ENCODE measurements at regions not wholly inside any gene's neighbourhood (a gene's known extent, or its start where the extent isn't known, plus 50 kb on each side); places are given as distances from the start of the nearest gene placed in this dataset.

- Mint-ChIP-seq H3K9me3 (no peaks in the 10 kb centered on the region), H3K36me3 (ENCODE audit: low read depth) (no peaks in the 10 kb centered on the region), H3K27me3 (ENCODE audit: low read depth) (peaks cover 3% of the 10 kb centered on the region), H3K27ac (no peak overlapping the region), H3K4me1 (ENCODE audit: low read depth) (no peaks in the 10 kb centered on the region), H3K4me3 (no peak overlapping the region)
- no peak for DNase-seq (ENCODE audit: low spot score)
Observed at GRCh38 chr22:19636696-19637407, 77.5 kb upstream of the SEPTIN5 start.

GRCh38 chr22:19637408-19638281 lies 76.7 kb upstream of the SEPTIN5 start:
- no peak overlapping the region for H3K27ac Mint-ChIP-seq
- no peaks in the 10 kb centered on the region for H3K36me3 Mint-ChIP-seq (ENCODE audit: low read depth)
- no peak overlapping the region for H3K4me3 Mint-ChIP-seq
- H3K27me3 Mint-ChIP-seq (ENCODE audit: low read depth) = no peaks in the 10 kb centered on the region
- H3K4me1 Mint-ChIP-seq (ENCODE audit: low read depth) = no peaks in the 10 kb centered on the region
- no peaks in the 10 kb centered on the region for H3K9me3 Mint-ChIP-seq
- no peak for DNase-seq (ENCODE audit: low spot score)

- no peak for DNase-seq (ENCODE audit: low spot score)
- H3K4me3 Mint-ChIP-seq = no peak overlapping the region
- no peaks in the 10 kb centered on the region for H3K4me1 Mint-ChIP-seq (ENCODE audit: low read depth)
- H3K27me3 Mint-ChIP-seq (ENCODE audit: low read depth) = no peaks in the 10 kb centered on the region
- H3K9me3 Mint-ChIP-seq = no peaks in the 10 kb centered on the region
- no peak overlapping the region for H3K27ac Mint-ChIP-seq
- H3K36me3 Mint-ChIP-seq (ENCODE audit: low read depth) = no peaks in the 10 kb centered on the region
Observed at GRCh38 chr22:19638282-19639015, 75.9 kb upstream of the SEPTIN5 start.

- Mint-ChIP-seq H3K27me3 (ENCODE audit: low read depth) (no peaks in the 10 kb centered on the region), H3K36me3 (ENCODE audit: low read depth) (no peaks in the 10 kb centered on the region), H3K27ac (no peak overlapping the region), H3K4me3 (no peak overlapping the region), H3K9me3 (no peaks in the 10 kb centered on the region), H3K4me1 (ENCODE audit: low read depth) (no peaks in the 10 kb centered on the region)
- DNase-seq (ENCODE audit: low spot score) = no peak
Observed at GRCh38 chr22:19639610-19640135, 74.6 kb upstream of the SEPTIN5 start.

GRCh38 chr22:19640306-19640705 lies 74.0 kb upstream of the SEPTIN5 start:
- Mint-ChIP-seq H3K27ac (no peak overlapping the region), H3K4me3 (no peak overlapping the region), H3K36me3 (ENCODE audit: low read depth) (no peaks in the 10 kb centered on the region), H3K4me1 (ENCODE audit: low read depth) (no peaks in the 10 kb centered on the region), H3K9me3 (no peaks in the 10 kb centered on the region), H3K27me3 (ENCODE audit: low read depth) (no peaks in the 10 kb centered on the region)
- no peak for DNase-seq (ENCODE audit: low spot score)

GRCh38 chr22:19641254-19641982 lies 72.9 kb upstream of the SEPTIN5 start:
- Mint-ChIP-seq H3K27ac (no peak overlapping the region), H3K4me3 (no peak overlapping the region), H3K27me3 (ENCODE audit: low read depth) (no peaks in the 10 kb centered on the region), H3K36me3 (ENCODE audit: low read depth) (no peaks in the 10 kb centered on the region), H3K9me3 (no peaks in the 10 kb centered on the region), H3K4me1 (ENCODE audit: low read depth) (no peaks in the 10 kb centered on the region)
- no peak for DNase-seq (ENCODE audit: low spot score)

GRCh38 chr22:19641983-19642451 lies 72.3 kb upstream of the SEPTIN5 start:
- Mint-ChIP-seq H3K27me3 (ENCODE audit: low read depth) (no peaks in the 10 kb centered on the region), H3K9me3 (no peaks in the 10 kb centered on the region), H3K4me1 (ENCODE audit: low read depth) (no peaks in the 10 kb centered on the region), H3K27ac (no peak overlapping the region), H3K36me3 (ENCODE audit: low read depth) (no peaks in the 10 kb centered on the region), H3K4me3 (no peak overlapping the region)
- DNase-seq (ENCODE audit: low spot score) = no peak

- Mint-ChIP-seq H3K27me3 (ENCODE audit: low read depth) (peaks cover 2% of the 10 kb centered on the region), H3K4me3 (no peak overlapping the region), H3K4me1 (ENCODE audit: low read depth) (no peaks in the 10 kb centered on the region), H3K36me3 (ENCODE audit: low read depth) (no peaks in the 10 kb centered on the region), H3K9me3 (peaks cover 8% of the 10 kb centered on the region), H3K27ac (no peak overlapping the region)
- DNase-seq (ENCODE audit: low spot score) = no peak
Observed at GRCh38 chr22:19643448-19644313, 70.6 kb upstream of the SEPTIN5 start.

- Mint-ChIP-seq H3K27me3 (ENCODE audit: low read depth) (peaks cover 2% of the 10 kb centered on the region), H3K9me3 (peaks cover 14% of the 10 kb centered on the region), H3K27ac (no peak overlapping the region), H3K4me1 (ENCODE audit: low read depth) (no peaks in the 10 kb centered on the region), H3K4me3 (no peak overlapping the region), H3K36me3 (ENCODE audit: low read depth) (no peaks in the 10 kb centered on the region)
- DNase-seq (ENCODE audit: low spot score) = no peak
Observed at GRCh38 chr22:19644314-19645223, 69.7 kb upstream of the SEPTIN5 start.

GRCh38 chr22:19645391-19645790 lies 68.9 kb upstream of the SEPTIN5 start:
- Mint-ChIP-seq H3K27me3 (ENCODE audit: low read depth) (peaks cover 7% of the 10 kb centered on the region), H3K27ac (no peak overlapping the region), H3K4me3 (no peak overlapping the region), H3K4me1 (ENCODE audit: low read depth) (no peaks in the 10 kb centered on the region), H3K36me3 (ENCODE audit: low read depth) (no peaks in the 10 kb centered on the region), H3K9me3 (peaks cover 14% of the 10 kb centered on the region)
- no peak for DNase-seq (ENCODE audit: low spot score)

GRCh38 chr22:19645905-19646304 lies 68.4 kb upstream of the SEPTIN5 start:
- Mint-ChIP-seq H3K27ac (no peak overlapping the region), H3K27me3 (ENCODE audit: low read depth) (peaks cover 7% of the 10 kb centered on the region), H3K36me3 (ENCODE audit: low read depth) (no peaks in the 10 kb centered on the region), H3K9me3 (peaks cover 14% of the 10 kb centered on the region), H3K4me1 (ENCODE audit: low read depth) (no peaks in the 10 kb centered on the region), H3K4me3 (no peak overlapping the region)
- no peak for DNase-seq (ENCODE audit: low spot score)

- no peak overlapping the region for H3K4me3 Mint-ChIP-seq
- peaks cover 14% of the 10 kb centered on the region for H3K9me3 Mint-ChIP-seq
- no peak for DNase-seq (ENCODE audit: low spot score)
- H3K27ac Mint-ChIP-seq = no peak overlapping the region
- peaks cover 12% of the 10 kb centered on the region for H3K27me3 Mint-ChIP-seq (ENCODE audit: low read depth)
- H3K4me1 Mint-ChIP-seq (ENCODE audit: low read depth) = no peaks in the 10 kb centered on the region
- H3K36me3 Mint-ChIP-seq (ENCODE audit: low read depth) = no peaks in the 10 kb centered on the region
Observed at GRCh38 chr22:19646383-19646782, 67.9 kb upstream of the SEPTIN5 start.
